ENCODE measurements at regions not wholly inside any gene's neighbourhood (a gene's known extent, or its start where the extent isn't known, plus 50 kb on each side); places are given as distances from the start of the nearest gene placed in this dataset.

- no peak for TF ChIP-seq CTCF (IDR thresholded peaks at IDR 0.05)
- no peak for TF ChIP-seq POLR2A (IDR thresholded peaks at IDR 0.05)
These were observed 279.0 kb downstream of the OXSM start for GRCh38 chr3:26068890-26069289.
